K562 (cell line): ENCODE measurements at regions not wholly inside any gene's neighbourhood (a gene's known extent, or its start where the extent isn't known, plus 50 kb on each side); places are given as distances from the start of the nearest gene placed in this dataset.

Experiments used
- ATAC-seq: fragments of 200-7000 bp; cut with Tn5 transposase; 3 replicates; pipeline ENCODE4 v1.9.1; 2020; ENCODE audit warnings: moderate library complexity
- BruUV-seq: library from RNA; stranded (reverse); fragments of 400-500 nt; replicated peaks from 2 replicates; lab custom pipeline; 2021; lab: Mats Ljungman, UMichigan
- CTCF ChIA-PET: fragments of 300-600 bp; formaldehyde crosslinking; extraction: SDS; loops from one replicate; lab custom pipeline; 2021; ENCODE audit warnings: low intra/inter-chr PET ratio; lab: Yijun Ruan, JAX
- POLR2A ChIA-PET: fragments of 300-600, 350-650 bp; sonication (Branson Sonifier 250); formaldehyde crosslinking; extraction: SDS; loops from one replicate; lab custom pipeline; 2021; ENCODE audit warnings: antibody characterized with exemption, inconsistent platforms; lab: Yijun Ruan, JAX
- DNase-seq, 4 experiments: peaks; one replicate each; pipeline versions ENCODE4 v3.0.0 to v3.0.0-alpha.2; 2011 to 2018; ENCODE audit warnings: low spot score in 3 of 4, mixed read lengths in 3 of 4; ENCODE audit errors: extremely low read depth in 1 of 4
- FAIRE-seq: peaks from 2 replicates; lab custom pipeline; 2011; peaks lifted over from hg19 to GRCh38; lab: Jason Lieb, UNC
- H2AFZ ChIP-seq: 2 replicates; pipeline ENCODE4 v1.6.0; 2011; ENCODE audit warnings: low read depth, low read length, control low read depth, inconsistent platforms
- H3K27ac ChIP-seq: fragments of 200-600 bp; 3 replicates; pipeline ENCODE4 v1.8.0; 2011; ENCODE audit warnings: low read depth, mild to moderate bottlenecking, control low read depth, inconsistent platforms, low read length, moderate library complexity, mixed read lengths; ENCODE audit errors: extremely low read depth
- H3K27me3 ChIP-seq, 2 experiments: fragments of 300-600 bp in 1 of 2; 2 replicates in 1 of 2; 3 replicates in 1 of 2; pipeline versions ENCODE4 v1.6.0 to v1.8.0; 2011; ENCODE audit warnings: inconsistent platforms in 2 of 2, low read length in 2 of 2, mild to moderate bottlenecking in 1 of 2, mixed read lengths in 1 of 2, moderate library complexity in 1 of 2; ENCODE audit not compliant: control insufficient read depth in 2 of 2, insufficient read depth in 2 of 2
- H3K36me3 ChIP-seq: fragments of 300-600 bp; 3 replicates; pipeline ENCODE4 v1.8.0; 2011; ENCODE audit warnings: mild to moderate bottlenecking, low read length, inconsistent platforms; ENCODE audit not compliant: control insufficient read depth, insufficient read depth
- H3K4me1 ChIP-seq, 2 experiments: fragments of 200-600 bp in 1 of 2; replicated peaks in 1 of 2; 2 replicates in 1 of 2; 3 replicates in 1 of 2; pipeline versions ENCODE4 v1.5.1 to v1.8.0; 2011; ENCODE audit warnings: inconsistent platforms in 2 of 2, low read length in 2 of 2, mild to moderate bottlenecking in 1 of 2, mixed read lengths in 1 of 2, moderate library complexity in 1 of 2; ENCODE audit not compliant: control insufficient read depth in 2 of 2, insufficient read depth in 2 of 2
- H3K4me2 ChIP-seq: 2 replicates; pipeline ENCODE4 v1.6.1; 2011; ENCODE audit warnings: low read length, control low read depth, inconsistent platforms, mixed read lengths; ENCODE audit not compliant: insufficient read depth
- H3K4me3 ChIP-seq: fragments of 200-600 bp; sonication (generic), shearing (Covaris generic); 2 replicates; pipeline ENCODE4 v1.5.1; 2016; ENCODE audit warnings: control low read depth, inconsistent platforms
- H3K79me2 ChIP-seq: fragments of 200-600 bp; 3 replicates; pipeline ENCODE4 v1.8.0; 2011; ENCODE audit warnings: low read length, inconsistent platforms; ENCODE audit not compliant: control insufficient read depth, insufficient read depth
- H3K9ac ChIP-seq, 2 experiments: 2 replicates each; pipeline versions ENCODE4 v1.6.0 to v1.6.1; 2011; ENCODE audit warnings: low read depth in 2 of 2, low read length in 2 of 2, control low read depth in 1 of 2, inconsistent platforms in 1 of 2, mild to moderate bottlenecking in 1 of 2, mixed read lengths in 1 of 2; ENCODE audit not compliant: insufficient read depth in 1 of 2
- H3K9me1 ChIP-seq: one replicate; pipeline ENCODE4 v1.6.0; 2011; ENCODE audit warnings: inconsistent platforms, mild to moderate bottlenecking, low read length, moderate library complexity; ENCODE audit not compliant: control insufficient read depth, insufficient read depth
- H3K9me3 ChIP-seq: replicated peaks from 2 replicates; pipeline ENCODE4 v1.5.1; 2011; ENCODE audit warnings: low read depth, low read length, inconsistent platforms; ENCODE audit not compliant: control insufficient read depth, insufficient read depth
- H4K20me1 ChIP-seq: replicated peaks from 2 replicates; pipeline ENCODE4 v1.6.1; 2011; ENCODE audit warnings: low read length, inconsistent platforms, mixed read lengths; ENCODE audit not compliant: control insufficient read depth, insufficient read depth
- EHMT2 ChIP-seq: fragments of 450-650 bp; IDR thresholded peaks from 2 replicates; pipeline ENCODE4 v1.6.1; 2018; ENCODE audit warnings: antibody characterized with exemption
- GABPB1 ChIP-seq: sonication (generic); formaldehyde crosslinking; IDR thresholded peaks from 2 replicates; pipeline ENCODE4 v1.8.0; 2022; ENCODE audit warnings: mild to moderate bottlenecking, missing genetic modification reagents
- HDAC8 ChIP-seq: fragments of 450-650 bp; IDR thresholded peaks from 2 replicates; pipeline ENCODE4 v1.6.1; 2016; ENCODE audit warnings: mild to moderate bottlenecking, missing genetic modification characterization, moderate library complexity, missing compliant biosample characterization
- HNRNPH1 ChIP-seq: fragments of 200-400 bp; formaldehyde crosslinking; optimal IDR thresholded peaks from 2 replicates; pipeline ENCODE3; 2017; ENCODE audit warnings: low read depth, mild to moderate bottlenecking, low read length, moderate library complexity
- MTA2 ChIP-seq: fragments of 450-650 bp; IDR thresholded peaks from 2 replicates; pipeline ENCODE4 v1.6.1; 2016; ENCODE audit warnings: low read depth
- NBN ChIP-seq: fragments of 450-650 bp; IDR thresholded peaks from 2 replicates; pipeline ENCODE4 v1.6.1; 2016; ENCODE audit warnings: low read depth, mild to moderate bottlenecking
- NR2C2 ChIP-seq, 2 experiments: fragments of 200-800 bp in 1 of 2; sonication (Bioruptor generic) in 1 of 2; sonication (generic) in 1 of 2; formaldehyde crosslinking in 1 of 2; IDR thresholded peaks; 2 replicates each; pipeline versions ENCODE4 v1.6.1 to v1.8.0; 2016 to 2022; ENCODE audit warnings: mild to moderate bottlenecking in 1 of 2, missing compliant biosample characterization in 1 of 2, missing genetic modification characterization in 1 of 2, missing genetic modification reagents in 1 of 2
- PHF20 ChIP-seq: fragments of 450-650 bp; IDR thresholded peaks from 2 replicates; pipeline ENCODE4 v1.6.1; 2018; ENCODE audit not compliant: partially characterized antibody
- RNF2 ChIP-seq: sonication (generic); IDR thresholded peaks from 2 replicates; pipeline ENCODE4 v1.6.1; 2016
- SMARCA4 ChIP-seq: fragments of 450-650 bp; IDR thresholded peaks from 2 replicates; pipeline ENCODE4 v1.6.1; 2016
- SUPT5H ChIP-seq: fragments of 450-650 bp; IDR thresholded peaks from 2 replicates; pipeline ENCODE4 v1.6.1; 2016
- U2AF2 ChIP-seq: fragments of 200-400 bp; formaldehyde crosslinking; optimal IDR thresholded peaks from 2 replicates; pipeline ENCODE3; 2017; ENCODE audit warnings: low read depth, mild to moderate bottlenecking, low read length
- ZFP30 ChIP-seq: fragments of 250-450 bp; sonication (Bioruptor Pico); IDR thresholded peaks from 2 replicates; pipeline ENCODE4 v1.8.0; 2022; ENCODE audit warnings: moderate library complexity, mild to moderate bottlenecking, inconsistent platforms, borderline replicate concordance
- ZFX ChIP-seq: sonication (generic); formaldehyde crosslinking; IDR thresholded peaks from 2 replicates; pipeline ENCODE4 v1.8.0; 2022; ENCODE audit warnings: mild to moderate bottlenecking, missing genetic modification reagents, moderate library complexity
- ZSCAN29 ChIP-seq: fragments of 450-650 bp; IDR thresholded peaks from 2 replicates; pipeline ENCODE4 v1.6.1; 2017
- WGBS: fragments of 100-300 bp; shearing (Covaris generic); methylation state at CpG from one replicate; pipeline ENCODE4 v1.1.6; 2016; ENCODE audit warnings: low coverage, mixed read lengths; ENCODE audit not compliant: insufficient coverage; ENCODE audit errors: missing lambda C conversion rate; 5-methylcytosine and 5-hydroxymethylcytosine counted together
- in situ Hi-C: fragments of 300-500 bp; cut with MboI; formaldehyde crosslinking; loops from 4 replicates; pipeline ENCODE4 v1.15.0; 2018; ENCODE audit warnings: inconsistent platforms, mixed read lengths
- intact Hi-C: fragments of 100-400 bp; cut with micrococcal nuclease; formaldehyde crosslinking; loops from 2 replicates; pipeline ENCODE4 v1.14.2; 2022
- TF ChIP-seq, protein P1 (sequence below): fragments of 250-450 bp; sonication (Bioruptor Pico); IDR thresholded peaks from 2 replicates; pipeline ENCODE4 v1.5.0; 2021; ENCODE audit warnings: mild to moderate bottlenecking, borderline replicate concordance
- TF ChIP-seq, protein P2 (sequence below): fragments of 450-650 bp; formaldehyde crosslinking; IDR thresholded peaks from 2 replicates; pipeline ENCODE4 v1.4.0; 2020; ENCODE audit warnings: mild to moderate bottlenecking, moderate library complexity

DNA sequence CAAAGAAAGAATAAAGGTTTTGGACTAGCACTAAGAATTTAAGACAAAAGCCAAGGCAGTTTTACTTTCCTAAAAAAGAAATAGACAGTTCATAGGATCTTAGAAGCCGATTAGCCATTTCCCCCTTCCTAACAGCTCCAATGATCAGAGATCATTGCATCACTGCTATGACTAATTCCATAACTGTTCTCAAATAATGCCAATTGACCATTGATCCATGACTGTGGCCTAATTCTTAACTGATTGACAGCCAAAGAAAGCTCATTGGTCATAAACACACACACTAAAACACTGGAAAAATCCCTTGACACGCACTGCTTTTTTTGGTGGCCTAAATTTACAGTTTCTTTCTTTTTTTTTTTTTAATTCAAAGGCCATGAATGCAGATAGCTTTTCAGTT lies 345.0 kb upstream of the ACVR2A start:
- BruUV-seq = no TSS peak
- ChIA-PET POLR2A (no interaction called here), CTCF (no interaction called here)
- intact Hi-C loops = no loop called here
- in situ Hi-C loops = no loop called here
- Histone ChIP-seq H3K9ac (no peak overlapping the region), H3K27me3 (no peaks in the 10 kb centered on the region), H3K4me3 (no peak overlapping the region), H3K9me1 (no peaks in the 10 kb centered on the region), H4K20me1 (no peaks in the 10 kb centered on the region), H3K4me2 (no peak overlapping the region), H3K4me1 (no peaks in the 10 kb centered on the region), H2AFZ (no peak overlapping the region), H3K27ac (no peak overlapping the region), H3K36me3 (no peaks in the 10 kb centered on the region), H3K9me3 (no peaks in the 10 kb centered on the region), H3K79me2 (no peaks in the 10 kb centered on the region)
- DNase-seq = no peak
- no peak for ATAC-seq
- TF ChIP-seq, protein P1, sequence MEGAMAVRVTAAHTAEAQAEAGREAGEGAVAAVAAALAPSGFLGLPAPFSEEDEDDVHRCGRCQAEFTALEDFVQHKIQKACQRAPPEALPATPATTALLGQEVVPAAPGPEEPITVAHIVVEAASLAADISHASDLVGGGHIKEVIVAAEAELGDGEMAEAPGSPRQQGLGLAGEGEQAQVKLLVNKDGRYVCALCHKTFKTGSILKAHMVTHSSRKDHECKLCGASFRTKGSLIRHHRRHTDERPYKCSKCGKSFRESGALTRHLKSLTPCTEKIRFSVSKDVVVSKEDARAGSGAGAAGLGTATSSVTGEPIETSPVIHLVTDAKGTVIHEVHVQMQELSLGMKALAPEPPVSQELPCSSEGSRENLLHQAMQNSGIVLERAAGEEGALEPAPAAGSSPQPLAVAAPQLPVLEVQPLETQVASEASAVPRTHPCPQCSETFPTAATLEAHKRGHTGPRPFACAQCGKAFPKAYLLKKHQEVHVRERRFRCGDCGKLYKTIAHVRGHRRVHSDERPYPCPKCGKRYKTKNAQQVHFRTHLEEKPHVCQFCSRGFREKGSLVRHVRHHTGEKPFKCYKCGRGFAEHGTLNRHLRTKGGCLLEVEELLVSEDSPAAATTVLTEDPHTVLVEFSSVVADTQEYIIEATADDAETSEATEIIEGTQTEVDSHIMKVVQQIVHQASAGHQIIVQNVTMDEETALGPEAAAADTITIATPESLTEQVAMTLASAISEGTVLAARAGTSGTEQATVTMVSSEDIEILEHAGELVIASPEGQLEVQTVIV = no peak
- TF ChIP-seq SMARCA4 = no peak
- no peak for TF ChIP-seq NBN
- TF ChIP-seq GABPB1 (CRISPR knock-in tag) = no peak
- no peak for TF ChIP-seq ZSCAN29
- TF ChIP-seq RNF2 = no peak
- TF ChIP-seq SUPT5H = no peak
- TF ChIP-seq ZFX (CRISPR knock-in tag) = no peak
- no peak for TF ChIP-seq NR2C2 (CRISPR knock-in tag; IDR thresholded peaks at IDR 0.05)
- no peak for TF ChIP-seq NR2C2 (tag; IDR thresholded peaks at IDR 0.05)
- TF ChIP-seq ZFP30 (CRISPR knock-in tag) = no peak
- TF ChIP-seq, protein P2, sequence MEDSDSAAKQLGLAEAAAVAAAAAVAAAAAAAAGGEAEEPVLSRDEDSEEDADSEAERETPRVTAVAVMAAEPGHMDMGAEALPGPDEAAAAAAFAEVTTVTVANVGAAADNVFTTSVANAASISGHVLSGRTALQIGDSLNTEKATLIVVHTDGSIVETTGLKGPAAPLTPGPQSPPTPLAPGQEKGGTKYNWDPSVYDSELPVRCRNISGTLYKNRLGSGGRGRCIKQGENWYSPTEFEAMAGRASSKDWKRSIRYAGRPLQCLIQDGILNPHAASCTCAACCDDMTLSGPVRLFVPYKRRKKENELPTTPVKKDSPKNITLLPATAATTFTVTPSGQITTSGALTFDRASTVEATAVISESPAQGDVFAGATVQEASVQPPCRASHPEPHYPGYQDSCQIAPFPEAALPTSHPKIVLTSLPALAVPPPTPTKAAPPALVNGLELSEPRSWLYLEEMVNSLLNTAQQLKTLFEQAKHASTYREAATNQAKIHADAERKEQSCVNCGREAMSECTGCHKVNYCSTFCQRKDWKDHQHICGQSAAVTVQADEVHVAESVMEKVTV (CRISPR knock-in tag) = no peak
- TF ChIP-seq EHMT2 = no peak
- no peak for TF ChIP-seq U2AF2
- TF ChIP-seq MTA2 = no peak
- TF ChIP-seq HDAC8 (tag) = no peak
- TF ChIP-seq HNRNPH1 = no peak
- TF ChIP-seq PHF20 = no peak
- no peak for FAIRE-seq
- WGBS = 0% methylated on average over 2 of the region's 2 CpGs
